Activated T-cell treated with anti-CD3 and anti-CD28 coated beads, Interleukin-2, amount 50 U/mL, for 48 hours (primary cell): ENCODE measurements at regions not wholly inside any gene's neighbourhood (a gene's known extent, or its start where the extent isn't known, plus 50 kb on each side); places are given as distances from the start of the nearest gene placed in this dataset.

ENCODE experiments used
- DNase-seq, 2 experiments: peaks; one replicate each; pipeline ENCODE4 v3.0.0-alpha.2; 2020

DNA sequence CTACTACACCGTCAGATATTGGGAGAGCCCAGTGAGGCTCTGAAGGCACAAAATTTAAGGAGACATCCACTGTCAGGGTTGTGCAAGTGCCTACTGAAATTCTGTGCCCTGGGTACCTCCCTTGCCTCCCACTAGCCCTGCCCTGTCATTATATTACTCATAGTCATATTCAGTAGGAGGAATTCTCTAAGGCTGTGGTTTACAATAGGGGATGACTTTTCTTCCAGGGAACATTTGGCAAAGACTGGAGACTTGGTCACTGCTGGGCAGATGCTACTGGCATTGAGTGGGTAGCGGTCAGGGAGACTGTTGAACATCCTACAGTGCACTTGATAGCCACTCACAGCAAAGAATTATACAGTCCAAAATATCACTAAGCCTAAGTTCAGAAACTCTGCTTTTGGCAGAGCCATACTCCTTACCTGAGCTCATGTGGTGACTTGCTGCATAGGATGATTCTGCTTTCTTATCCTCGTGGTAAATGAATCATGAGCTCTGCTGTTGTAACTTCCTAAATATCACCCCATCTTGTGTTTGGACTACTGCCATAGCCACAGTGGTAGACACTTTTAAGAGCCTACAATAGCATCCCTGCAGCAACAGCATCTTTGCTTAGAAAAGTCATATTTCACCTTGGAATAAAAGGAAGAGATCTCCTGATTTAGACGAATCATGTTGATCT, 563.4 kb upstream of the PLXNA2 start:
- DNase-seq = no peak

DNA sequence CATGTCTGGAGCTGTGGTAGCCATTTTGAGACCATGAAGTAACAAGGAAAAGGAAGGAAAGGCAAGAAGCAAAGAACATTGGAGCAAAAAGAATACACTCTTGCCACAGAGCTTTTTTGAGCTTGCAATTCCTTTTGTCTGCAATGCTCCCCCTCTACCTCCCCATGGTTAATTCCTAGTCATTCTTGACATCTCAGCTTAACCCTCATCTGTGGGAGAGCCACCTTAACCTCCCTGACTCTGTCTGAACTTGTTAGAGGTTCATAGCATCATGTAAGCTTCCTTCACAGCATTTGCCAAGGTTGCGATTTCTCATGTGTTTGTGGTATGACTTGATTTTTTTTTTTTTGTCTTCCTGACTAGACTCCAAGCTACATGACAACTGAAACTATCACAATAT, 564.1 kb upstream of the PLXNA2 start:
- DNase-seq = no peak

DNA sequence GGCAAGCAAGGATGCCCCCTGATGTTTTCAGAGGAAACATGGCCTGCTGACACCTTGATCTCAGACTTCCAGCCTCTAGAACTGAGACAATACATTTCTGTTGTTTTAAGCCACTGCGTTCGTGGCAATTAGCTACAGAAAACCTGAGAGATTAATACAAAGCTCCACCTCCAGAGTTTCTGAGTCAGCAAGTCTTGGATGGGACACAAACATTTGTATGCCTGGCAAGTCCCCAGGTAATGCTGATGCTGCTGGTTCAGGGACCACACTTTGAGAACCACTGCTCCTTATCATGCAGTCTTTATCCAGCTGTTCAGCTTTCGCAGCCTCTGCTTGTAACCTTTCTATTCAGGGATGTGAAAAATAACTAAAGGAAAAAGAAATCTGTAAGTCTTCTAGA, 565.7 kb upstream of the PLXNA2 start:
- no peak for DNase-seq

DNA sequence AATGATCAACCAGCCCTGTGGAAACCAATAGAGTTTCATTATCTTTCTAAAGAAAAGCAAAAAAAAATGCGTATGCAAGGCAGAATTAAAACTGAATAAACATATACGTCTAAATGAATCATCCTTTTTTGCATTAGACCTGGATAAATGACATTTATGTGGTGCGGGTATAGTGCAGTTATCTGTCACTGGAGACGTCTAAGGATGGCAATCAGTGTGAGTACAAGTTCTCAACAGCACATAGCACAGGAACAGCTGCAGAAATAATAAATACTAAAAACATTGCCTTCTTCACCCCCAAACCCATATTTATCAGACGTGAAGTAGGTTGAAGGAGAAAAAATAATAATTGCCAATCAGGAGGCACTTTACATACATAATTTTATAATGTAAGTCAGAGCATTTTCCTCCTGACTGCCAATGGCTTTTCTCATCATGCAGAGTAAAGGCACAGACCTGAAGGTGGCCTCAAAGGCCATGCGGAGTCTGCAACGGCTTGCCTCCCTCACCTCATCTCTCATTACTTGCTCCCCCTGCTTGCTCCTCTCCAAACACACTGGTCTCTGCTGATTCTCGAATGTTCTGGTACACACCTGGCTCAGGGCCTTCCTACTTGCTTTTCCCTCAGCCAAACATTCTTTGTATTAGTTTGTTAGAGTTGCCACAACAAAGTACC, 574.7 kb upstream of the PLXNA2 start:
- no peak for DNase-seq

DNA sequence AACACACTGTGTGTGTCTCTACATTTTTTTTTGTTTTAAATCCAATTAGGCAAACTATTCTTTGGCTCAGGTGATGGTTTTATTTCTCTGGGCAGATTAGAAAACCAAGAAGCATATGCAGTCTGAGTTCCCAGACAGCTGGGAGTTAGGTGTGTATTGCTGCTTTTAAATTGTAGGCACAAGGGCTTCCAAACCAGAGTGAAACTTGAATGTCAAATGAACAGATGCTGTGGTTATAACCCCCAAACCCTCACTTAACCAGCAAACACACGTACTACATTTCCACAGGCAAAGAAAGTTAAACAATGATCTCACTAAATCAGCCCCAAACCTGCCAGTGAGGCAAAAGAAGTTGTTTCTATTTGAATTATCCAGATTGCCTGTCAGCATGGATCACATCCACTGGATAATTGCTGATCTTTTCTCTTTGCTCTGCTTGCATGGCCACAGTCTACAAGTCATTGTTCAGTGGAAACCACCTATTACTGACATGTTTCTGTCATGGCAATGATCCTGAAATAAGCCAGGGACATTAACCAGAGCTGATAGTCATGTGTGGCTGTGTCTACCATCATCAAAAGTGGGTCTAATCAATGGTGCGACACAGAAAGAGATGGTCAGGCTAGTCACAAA, 576.5 kb upstream of the PLXNA2 start:
- no peak for DNase-seq

DNA sequence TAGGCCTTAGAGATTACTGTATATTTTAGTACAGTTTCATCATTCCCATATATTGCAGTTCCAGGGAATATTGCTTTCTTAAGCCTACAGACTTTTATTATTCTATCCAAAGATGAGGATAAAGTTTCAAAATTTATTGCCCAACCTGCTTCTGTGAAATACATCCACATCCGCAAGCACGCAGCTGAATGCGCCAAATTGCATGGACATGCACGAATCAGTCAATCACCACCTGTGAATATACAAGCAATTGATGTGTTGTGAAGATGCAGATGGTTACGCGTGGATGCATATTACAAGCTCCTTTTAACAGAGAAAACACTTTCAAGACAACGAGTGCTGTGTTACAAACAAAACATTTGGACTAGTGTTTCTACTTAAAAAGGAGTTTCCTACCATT, 577.8 kb upstream of the PLXNA2 start:
- no peak for DNase-seq

DNA sequence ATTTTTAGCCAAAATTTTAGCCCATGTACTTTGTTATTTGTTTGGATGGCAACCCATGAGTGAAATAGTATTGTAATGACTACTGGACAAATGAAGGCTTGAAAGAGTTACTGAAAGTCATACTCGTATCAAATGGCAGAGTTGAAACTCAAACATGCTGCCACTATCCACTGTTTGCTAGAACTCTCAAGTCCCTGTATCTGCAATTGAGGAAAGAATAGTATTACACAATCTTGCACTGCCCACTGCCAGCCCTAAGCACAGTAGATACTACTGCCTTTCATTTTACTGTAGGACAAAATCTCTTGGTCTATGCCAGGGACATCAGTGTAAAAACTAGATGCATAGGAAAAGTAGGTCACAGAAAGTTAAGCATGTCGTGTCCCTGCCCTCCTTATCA, 581.1 kb upstream of the PLXNA2 start:
- no peak for DNase-seq

DNA sequence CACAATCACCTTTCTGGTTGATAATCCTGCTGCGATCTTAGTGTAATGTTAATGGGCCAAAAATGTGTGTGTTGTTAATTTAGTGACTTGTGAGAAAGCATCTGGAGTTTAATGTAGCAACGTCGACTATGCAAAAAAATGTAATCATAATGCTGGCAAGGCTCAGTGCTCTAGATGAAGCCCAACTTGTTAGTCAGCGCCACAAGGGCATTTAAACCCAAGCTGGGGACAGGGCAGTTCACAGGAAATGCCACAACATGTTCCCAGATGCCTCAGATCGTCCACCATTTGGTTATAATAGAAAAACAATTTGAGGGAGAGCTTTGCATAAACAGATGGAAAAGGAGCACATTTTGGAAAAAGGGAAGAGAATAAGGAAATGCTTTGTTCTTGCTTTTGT, 585.4 kb upstream of the PLXNA2 start:
- no peak for DNase-seq

DNA sequence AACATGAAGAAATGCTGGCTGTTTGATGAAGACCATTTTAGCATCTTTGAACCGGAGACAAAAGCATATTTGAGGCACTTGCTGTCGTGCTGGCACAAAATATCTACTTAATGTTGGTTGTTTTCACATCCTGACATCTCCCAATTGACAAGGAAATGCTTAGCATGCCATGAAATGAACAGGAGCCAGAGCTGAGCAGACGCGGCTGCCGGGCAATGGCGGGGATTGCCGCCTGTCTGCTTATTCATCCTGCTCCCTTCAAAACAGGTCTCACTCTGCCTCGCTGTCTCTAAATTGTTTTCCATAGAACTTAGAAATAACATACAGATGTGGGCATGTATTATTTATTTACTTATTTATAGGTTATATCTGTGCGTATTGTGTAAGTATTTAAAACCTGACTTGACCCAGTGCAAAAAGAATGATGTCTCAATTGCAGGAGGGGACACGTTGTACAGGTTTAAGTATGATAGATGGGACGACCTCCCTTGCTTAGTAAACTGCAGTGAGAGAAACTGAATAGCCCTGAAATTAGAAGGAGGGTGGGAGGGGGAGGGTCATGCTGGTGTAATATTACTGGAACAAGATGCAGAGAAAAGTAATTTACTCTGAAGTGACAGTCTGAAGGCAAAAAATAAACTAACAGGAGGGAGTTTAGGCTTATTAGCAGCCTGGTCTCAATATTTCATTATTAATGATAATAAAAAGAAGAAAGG, 590.4 kb upstream of the PLXNA2 start:
- DNase-seq = no peak

DNA sequence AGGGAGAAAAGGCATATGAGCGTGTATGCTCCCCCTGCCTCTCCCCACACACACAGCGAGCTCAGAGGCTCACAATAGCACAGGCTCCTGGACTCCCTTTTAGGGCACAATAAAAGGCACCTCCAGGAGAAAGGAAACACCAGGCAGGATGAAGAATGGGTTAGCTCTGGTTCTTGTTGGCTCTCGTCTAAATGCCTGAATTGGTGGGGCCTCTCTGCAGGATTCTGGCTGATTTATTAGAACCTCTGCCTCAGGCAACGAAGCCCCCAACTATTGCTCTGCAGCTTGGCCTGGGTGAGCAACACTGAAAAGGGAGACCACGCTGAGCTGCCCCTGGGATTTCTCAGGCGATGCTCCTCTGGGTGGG, 590.9 kb upstream of the PLXNA2 start:
- DNase-seq = no peak

DNA sequence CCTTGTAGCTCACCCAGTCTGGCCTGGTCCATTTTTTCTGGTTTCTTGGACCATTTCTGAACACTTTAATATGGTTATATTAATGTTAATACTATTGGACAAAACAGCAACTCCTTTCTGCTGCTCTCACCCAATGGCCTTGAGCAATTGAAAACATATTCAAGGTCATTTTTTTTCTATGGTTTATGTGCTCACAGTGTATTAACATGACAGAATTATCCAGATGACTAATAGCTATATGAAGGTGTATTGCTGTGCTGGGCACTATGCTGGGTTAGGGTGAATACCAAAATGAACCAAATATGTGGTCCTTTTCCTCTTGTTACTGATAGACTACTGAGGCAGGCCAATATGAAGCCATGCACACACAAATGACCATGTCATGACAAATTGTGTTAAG, 591.6 kb upstream of the PLXNA2 start:
- no peak for DNase-seq

DNA sequence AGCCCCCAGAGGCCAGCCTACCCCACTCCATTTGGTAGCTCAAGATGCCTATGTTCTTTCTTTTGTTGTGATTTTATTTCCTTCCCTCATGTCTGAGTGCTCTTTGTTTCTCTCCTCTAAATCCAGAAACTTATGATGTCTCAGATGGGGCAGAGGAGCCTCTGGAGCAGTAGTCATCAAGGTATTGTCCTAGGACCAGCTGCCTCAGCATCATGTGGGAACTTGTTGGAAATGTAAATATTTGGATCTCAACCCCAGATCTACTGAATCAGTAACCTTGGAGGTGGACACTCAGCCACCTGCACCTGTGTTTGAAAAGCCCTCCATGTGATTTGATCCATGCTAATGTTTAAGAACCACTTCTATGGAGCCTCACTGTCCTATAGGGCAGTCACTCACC, 593.1 kb upstream of the PLXNA2 start:
- DNase-seq = no peak

DNA sequence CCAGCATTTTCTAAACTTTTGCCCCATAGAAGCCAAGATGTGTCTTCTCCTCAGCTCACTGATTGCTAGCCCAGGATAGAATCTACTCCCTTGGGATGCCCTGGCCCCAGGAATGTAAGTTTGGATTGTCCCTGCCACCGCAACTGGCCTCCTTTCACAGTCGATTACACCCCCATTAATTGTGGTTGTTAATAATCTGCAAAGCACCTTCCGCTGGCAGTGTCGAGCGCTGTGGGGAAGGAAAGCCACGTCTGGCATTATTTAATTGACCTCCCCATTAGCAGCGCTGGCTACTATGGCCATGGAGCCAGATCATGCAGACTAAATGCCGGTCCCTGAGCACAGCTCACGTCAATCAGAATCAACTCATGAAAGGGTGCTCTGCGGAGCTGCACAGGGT, 597.3 kb upstream of the PLXNA2 start:
- DNase-seq = no peak

DNA sequence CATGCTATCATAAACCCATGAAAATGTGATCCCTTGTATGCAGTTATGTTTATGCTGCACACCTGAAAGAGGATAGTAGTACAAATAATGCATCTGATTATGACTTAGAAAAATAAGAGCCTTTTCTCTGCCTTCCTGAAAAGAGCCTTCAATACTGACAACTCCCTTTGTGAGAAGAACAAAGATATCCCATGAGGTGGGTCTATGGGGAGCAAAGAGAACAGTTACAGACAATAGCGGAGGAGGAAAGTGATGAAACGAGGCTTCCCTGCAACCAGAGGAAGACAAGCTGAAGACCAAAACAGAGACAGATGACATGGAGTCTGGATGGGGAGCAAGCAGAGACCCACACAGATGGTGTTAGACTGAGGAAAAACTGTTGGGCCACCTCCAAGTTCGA, 598.3 kb upstream of the PLXNA2 start:
- DNase-seq = no peak

DNA sequence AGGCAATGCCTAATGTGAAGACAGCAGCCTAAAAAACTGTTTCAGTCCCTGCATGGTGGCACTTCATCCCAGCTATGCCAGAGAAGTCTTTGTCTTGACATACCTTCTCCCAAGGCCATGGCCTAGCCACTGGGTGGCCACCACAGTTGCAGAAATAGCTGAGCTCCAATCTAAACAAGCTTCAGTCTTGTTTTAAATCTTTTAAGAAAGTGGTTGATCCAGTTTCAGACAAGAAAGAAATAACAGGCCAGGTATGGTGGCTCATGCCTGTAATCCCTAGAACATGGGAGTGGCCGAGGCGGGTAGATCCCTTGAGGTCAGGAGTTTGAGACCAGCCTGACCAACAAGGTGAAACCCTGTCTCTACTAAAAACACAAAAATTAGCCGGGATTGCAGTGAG, 600.0 kb upstream of the PLXNA2 start:
- no peak for DNase-seq

DNA sequence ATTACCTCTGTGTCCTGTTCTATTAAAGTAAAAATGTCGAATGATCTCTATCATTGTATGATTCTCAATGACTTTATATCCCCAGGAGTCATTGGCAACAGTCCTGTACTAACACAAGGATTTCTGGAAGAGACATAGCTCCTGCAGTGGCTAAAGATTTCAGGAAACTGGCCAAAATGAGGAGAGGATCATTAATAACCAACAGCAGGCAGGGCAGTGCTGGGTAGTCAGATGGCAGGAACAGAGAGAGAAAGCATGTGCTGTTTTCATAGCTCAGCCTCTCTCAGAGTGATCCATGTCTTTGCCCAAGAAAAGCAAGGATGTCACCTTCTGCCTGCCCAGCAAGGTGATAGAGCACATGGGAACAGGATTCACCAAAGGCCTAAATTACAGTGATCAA, 604.7 kb upstream of the PLXNA2 start:
- DNase-seq = no peak

DNA sequence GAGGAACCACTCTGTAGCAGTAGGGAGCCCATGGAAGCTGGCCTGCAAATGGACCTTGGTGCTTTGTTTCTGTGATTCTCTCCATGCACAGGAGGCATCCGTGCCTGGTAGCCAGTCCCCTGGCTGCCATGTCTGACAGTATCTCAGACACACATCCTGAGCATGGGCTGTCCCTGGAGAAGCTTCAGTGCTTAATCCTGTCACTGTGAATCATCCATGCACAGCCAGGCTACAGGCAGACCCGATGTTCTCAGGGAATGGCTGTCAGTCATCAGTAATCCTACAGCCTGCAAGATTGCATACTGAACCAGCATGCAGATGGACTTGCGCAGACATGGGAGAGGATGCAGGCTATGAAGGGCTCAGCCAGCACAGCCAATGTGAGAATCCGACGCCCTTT, 606.3 kb upstream of the PLXNA2 start:
- no peak for DNase-seq

DNA sequence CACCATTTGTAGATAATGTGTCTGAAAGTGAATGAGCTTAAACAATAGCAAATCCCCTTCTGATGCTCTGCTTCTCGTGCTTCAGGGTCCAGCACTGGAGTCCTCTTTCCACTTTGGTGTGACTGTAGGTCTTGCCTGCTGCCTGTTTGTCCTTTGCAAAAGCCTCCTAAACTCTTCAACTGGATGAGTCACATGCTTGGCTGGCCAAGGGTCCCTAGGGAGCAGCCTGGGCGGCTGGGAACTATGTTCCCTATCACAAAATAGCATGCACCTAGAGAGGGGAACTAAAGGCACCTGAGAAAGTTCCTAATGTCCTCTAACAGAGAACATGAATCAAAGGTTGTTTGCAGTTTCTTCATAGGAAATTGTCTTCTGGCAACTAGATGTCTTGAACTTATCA, 607.2 kb upstream of the PLXNA2 start:
- DNase-seq = no peak

DNA sequence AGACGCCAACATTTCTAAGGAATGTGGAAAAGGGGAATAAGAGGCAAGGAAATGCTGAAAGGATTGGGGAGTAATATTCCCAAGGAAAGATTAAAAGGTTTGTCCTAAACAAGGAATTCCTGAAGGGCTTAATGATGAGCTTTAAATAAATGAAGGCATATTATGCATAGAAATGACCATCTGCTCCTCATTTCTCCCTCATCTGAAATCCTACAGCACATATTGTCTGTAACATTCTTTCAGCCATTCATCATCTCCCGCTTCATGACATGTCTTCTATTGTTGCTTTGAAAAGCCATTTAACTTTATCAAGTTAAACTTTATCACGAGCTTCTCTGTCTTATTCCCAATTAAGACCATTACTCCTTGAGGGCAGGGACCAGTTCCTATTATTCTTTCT, 608.7 kb upstream of the PLXNA2 start:
- DNase-seq = no peak

DNA sequence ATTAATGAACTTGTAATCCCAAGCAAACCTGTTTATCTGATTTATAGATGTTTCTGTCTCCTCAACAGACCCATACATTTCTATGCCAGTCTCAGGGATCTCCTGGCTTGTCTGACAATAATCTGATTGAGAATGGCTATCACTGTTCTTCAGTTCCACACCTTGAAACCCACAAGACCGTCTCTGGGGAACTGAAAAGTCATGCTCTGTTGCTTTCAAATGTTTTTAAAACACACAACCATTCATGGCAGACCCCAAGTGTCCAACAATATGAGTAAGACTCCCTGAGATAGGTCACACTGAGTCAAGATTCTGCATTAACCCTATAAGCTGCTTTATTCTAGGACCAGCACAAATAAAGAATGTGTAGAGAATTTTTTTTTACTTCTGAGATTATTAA, 611.2 kb upstream of the PLXNA2 start:
- DNase-seq = no peak

DNA sequence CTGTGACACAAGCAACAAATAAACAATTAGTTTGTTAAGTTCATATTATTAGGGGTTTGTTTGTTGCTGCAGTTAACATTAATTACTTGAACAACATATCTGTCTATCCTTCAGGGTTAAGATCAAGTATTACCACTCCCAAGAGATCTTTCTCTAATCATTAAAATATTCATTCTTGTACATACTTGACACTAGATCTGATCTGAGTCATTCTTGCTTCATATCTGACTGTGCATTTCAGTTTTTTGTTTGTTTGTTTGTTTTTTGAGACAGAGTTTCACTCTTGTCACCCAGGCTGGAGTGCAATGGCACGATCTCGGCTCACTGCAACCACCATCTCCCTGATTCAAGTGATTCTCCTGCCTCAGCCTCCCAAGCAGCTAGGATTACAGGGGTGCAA, 613.3 kb upstream of the PLXNA2 start:
- DNase-seq = no peak

DNA sequence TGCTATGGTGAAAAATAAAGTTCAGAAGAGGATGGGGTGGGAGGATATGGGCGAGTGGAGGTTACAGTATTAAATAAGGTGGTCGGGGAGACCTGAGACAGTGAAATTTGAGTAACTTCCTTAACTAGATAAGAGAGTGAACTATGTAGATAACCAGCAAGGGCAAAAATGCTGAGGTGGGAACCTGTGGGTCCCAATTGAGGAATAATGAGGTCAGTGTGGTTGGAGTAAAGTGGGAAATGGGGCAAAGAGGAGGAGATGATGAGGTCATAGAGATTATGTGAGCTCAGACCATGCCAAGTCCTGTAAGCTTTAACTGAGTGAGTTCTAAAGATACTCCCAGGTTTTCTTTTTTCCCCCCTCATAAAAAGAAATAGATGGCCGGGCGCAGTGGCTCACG, 614.6 kb upstream of the PLXNA2 start:
- no peak for DNase-seq

DNA sequence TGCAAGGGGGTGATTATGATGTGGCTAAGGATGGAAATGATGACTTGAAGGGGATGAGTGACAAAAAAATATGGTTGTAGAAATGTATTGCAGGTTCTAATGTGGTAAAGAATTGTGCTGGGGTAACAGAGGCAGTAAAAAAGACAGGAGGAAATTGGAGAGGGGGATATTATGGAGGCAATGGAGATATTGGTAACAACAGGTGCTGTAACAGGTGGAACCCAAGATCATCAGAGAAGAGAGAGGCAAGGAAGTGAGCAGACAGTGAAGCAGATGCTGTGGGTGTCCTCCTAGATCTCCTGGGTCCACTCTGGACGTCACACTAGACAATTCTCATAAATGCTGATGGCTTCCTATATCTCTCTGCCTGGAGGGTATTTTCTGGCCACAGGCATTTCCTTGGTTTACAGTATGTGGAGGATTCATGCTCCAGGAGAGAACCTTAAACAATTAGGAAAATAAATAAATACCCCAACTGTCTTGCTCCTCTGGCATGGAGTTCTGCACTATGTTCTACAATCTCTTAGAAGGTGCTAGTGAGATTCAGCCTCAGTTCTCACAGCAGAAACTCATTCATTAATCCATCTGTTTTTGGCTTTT, 620.3 kb upstream of the PLXNA2 start:
- DNase-seq = no peak
